ENCODE measurements at regions not wholly inside any gene's neighbourhood (a gene's known extent, or its start where the extent isn't known, plus 50 kb on each side); places are given as distances from the start of the nearest gene placed in this dataset.

DNA sequence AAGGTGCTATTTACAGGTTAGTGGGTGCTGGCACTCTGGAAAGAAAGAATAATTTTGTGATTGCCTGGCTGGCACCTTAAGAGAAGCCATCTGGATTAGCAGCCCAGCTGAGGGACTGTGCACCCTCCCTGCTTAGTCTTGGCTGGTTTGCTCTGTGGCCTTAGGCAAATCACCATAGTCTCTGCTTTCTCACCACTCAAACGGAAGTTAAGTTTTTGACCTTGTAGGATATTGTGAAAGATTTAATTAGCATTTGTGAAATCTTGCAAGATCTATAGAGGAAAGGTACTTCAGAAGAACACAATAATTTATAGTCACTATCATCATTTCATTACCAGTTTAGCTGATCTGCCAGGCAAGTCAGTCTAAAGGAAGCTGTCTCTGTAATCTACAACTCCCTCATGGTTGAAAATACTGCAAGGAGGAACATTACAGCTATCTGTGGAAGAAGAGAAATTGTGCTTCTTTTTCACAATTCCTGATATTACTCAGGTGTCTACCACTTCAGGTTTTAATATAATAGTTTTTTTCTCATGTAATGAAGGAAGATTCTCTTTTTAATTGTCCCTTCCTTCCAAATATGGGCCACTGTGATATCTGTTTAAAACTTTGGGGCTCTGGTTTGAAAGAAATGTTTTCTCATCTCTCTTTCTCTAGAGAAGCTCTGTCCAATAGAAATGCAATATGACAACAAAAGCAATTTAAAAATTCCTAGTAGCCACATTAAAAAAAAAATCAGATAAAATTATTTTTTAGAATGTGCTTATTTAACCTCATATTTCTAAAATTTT, 219.6 kb downstream of the PTEN start:
- no peak for FAIRE-seq
- no peak for DNase-seq (ENCODE audit: low spot score)

DNA sequence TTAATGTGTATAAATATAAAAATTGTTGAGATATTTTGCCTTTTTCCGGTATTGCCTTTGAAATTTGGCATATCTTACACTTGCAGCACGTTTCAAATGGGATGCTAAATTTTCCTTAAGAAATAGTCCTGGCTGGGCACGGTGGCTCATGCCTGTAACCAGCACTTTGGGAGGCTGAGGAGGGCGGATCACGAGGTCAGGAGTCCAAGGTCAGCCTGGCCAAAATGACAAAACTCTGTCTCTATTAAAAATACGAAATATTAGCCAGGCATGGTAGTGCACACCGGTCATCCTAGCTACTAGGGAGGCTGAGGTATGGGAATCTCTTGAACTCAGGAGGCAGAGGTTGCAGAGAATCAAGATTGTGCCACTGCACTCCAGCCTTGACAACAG, 220.2 kb downstream of the PTEN start:
- FAIRE-seq (no peak), DNase-seq (ENCODE audit: low spot score) (no peak)

DNA sequence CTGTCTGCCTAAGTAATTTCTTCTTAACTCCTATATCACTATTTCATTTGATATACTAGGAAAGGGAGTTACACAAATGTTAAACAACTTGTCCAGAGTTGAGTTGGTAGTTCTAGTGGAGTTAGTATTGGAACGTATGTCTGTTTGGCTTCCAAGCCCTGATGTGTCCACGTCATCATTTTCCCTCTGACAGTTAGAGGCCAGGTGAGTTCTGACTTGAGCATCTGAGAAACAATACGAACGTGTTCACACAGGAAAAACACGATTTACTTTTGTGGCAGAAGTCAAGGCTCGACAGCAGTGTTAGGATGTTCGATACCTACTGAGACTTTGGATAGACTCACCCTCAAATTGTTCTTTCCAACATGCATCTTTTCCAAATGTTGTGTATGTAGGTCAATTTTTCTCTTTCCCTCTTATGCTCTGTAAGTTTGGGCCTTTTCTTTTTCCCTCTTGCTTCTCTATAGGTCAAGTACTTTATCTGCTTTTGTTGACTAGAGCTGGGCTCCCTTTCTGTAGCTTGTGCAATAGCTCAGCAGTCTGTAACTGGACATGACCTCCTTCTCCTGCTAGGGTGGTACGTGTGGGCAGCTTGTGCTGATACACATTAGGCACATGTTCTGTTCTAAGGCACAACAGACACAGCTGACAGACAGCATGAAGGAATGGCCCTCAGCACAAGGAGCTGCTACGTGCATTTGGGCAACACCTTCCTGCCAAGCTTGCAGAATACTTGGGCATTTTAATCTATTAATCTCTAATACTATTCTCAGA, 222.9 kb downstream of the PTEN start:
- FAIRE-seq, result no peak
- DNase-seq (ENCODE audit: low spot score), result no peak

DNA sequence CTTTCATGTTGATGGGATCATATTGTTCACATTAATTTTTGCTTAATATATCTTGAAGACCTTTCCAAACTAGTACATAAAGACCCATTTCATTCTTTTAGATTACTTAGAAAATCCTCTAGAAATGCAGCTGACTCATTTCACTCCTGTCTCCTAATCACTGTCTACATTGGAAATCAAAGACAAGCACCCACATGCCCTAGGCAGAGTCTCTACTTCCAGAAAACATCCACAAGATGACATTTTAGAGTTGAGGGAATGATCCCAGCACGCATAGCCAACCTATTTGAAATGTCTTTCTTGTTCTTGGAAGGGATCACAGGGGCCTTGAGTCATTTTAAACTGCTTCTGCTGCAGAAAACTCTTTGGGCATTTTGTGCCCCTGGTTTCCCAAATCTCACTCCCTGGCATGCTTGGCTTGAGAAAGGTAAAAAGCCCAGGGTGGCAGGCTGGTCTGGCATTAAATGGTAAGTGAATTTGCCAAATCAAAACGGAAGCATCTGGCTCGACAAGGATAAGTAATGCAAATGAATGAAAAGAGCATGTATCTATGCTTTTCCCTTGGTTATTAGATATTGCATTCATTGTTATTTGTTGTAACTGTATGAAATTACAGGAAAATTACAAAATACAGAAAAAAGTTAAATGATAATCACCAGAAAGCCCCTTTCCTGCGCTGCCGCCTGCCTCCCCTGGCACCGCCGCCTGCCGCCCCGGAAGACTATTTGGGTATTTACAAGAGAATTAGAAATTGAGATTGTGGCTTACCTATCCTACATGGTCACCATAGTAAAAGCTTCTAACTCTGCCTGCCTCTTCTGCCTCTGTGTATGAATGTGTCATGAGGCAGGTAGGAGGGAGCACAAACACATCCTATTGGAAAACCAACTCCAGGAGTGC, 225.3 kb downstream of the PTEN start:
- no peak for FAIRE-seq
- DNase-seq (ENCODE audit: low spot score), result no peak

DNA sequence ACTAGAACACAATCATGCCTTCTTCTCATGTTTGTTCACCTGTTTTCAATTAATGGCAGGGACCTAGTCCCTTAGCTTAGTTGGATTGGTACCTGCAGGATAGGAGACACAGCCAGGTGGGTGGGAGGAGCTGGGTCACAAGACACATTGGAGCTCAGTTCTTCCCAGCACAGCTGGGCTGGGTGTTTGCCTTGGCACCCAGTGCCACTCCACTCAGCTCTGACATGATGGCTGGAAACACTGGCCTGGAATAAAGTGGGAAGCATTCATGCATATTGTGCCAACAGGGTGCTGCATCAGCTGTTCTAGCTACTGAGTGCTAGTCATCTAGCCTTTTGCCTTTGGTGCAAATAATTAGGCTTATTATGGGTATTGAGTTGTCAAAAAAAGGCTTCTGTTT, 226.1 kb downstream of the PTEN start:
- FAIRE-seq, result no peak
- no peak for DNase-seq (ENCODE audit: low spot score)

DNA sequence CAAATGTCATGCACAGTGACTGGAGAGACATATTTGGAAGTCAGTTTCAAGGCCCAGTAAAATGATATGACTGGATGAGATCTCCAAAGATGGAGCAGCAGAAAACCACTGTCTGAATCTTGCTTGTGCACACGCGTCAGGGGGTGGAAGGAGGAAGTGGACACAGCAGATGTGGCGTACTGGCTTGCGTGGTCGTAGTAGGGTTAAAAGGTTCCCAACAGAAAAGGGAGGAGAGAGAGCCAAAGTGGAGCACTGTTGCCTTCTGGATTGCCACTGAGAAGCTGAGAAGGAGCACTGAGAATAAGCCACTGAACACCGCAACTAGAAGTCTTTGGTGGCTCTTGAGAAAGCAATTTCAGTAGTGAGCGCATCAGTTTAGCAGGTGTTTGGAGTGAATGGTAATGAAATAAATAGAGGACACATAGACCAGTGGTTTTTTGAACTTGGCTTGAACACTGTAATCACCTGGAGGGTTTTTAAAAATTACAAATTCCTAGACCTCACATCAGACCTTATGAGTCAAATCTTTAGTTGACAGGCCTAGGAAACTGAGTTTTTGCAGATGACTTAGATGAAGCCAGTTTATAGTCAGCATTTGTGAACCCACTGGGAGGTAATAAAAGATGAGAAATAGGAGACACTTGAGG, 227.3 kb downstream of the PTEN start:
- DNase-seq (ENCODE audit: low spot score), result no peak
- FAIRE-seq, result no peak

DNA sequence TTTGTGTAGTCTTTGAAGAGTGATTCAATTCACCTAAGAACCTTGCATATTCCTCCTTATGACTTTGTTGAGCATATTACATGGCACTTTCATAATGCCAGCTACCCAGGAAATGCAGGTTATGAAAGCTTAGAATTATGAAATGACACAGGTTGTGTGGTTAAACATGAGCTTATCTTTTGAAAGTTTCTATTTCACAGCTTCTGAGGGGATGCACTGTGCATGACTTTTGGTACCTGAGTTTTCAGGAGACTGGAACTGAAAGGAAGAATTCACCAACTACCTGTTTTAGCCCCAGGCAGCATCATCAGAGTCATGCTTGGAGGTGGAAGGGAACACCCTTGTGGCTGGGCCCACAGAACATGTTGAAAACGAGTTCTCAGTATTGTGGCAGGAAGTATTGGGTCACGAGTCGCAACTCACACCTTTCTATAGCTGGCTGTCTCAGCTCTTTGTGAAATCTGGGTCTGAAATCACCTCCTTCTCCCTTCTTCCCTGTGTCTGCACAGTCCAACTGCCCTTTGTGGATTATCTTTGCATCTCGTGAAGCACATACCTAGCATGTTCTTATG, 228.2 kb downstream of the PTEN start:
- FAIRE-seq (no peak), DNase-seq (ENCODE audit: low spot score) (no peak)

DNA sequence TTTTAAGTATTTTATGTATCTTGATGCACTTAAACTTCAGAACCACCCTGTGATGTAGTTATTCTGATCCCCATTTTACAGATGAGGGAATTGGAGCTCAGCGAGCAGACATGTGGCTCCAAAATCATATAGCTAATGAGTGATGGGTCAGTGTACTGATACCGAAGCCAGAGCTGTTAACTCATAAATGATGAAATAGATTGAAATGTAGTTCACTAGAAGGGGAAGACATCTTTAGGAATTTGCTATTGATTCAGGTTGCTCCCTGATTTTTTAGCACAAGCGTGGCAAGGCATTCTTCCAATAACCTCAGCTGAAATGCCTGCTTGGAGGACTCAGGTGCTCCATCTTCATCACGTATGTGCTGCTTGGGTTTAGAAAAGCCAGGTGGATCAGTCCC, 228.8 kb downstream of the PTEN start:
- DNase-seq (ENCODE audit: low spot score) (no peak), FAIRE-seq (no peak)

DNA sequence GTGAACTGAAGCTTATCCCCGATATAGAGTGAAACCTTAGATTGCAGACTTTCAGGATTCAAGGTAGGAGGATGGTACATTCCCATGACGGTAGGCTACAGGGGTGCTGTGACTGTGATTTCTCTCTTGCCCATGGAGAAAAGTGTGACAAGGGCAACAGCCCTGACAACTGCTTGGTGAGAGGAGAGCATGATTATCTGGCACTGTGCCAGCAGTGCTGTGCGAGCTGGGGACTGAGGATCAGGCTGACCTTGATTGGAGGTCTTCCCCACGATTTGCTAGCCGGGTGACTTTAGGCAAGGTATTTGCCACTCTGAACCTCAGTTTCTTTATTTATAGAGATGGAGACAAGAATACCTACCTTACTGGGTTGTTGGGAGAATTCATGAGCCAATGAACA, 229.5 kb downstream of the PTEN start:
- no peak for FAIRE-seq
- no peak for DNase-seq (ENCODE audit: low spot score)

DNA sequence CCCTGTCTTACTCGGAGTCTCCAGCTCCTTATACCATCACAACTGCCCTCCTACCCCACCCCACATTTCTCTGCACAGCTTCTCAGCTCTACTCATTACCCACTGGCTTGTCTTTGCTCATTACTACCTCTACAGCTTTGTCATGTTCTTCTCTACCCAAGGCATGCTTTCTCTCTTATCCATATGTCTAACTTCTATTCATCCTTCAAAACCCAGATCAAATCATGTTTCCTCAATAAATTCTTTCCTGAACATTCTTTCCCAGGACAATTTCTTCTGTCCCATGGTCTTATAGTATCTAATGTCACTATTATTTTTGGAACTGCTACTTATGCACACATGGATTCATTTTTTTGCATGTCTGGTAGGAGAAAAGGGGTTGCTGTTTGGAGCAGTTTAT, 231.4 kb downstream of the PTEN start:
- no peak for FAIRE-seq
- no peak for DNase-seq (ENCODE audit: low spot score)

DNA sequence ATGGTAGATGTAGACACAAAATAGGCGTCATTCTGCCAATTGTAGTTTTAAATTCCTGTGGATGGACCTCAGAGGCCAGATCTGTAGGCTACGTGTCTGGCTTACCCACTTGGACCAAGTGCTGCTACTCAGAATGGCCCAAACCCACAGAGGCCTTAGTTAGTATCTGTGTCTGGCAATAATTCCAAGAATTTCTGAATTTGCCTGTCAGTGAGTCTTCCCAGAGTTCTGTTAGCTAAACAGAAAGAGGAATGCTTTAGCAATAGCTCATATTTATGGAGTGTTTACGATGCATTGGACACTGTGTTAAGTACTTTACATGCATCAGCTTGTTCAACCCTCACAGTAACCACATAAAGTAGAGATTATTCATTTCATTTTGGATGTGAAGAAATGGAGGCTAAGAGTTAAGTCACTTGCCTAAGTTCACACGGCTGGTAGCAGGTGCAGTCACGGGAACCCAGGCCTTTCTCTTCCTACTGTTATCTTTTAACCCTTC, 231.8 kb downstream of the PTEN start:
- no peak for DNase-seq (ENCODE audit: low spot score)
- no peak for FAIRE-seq

DNA sequence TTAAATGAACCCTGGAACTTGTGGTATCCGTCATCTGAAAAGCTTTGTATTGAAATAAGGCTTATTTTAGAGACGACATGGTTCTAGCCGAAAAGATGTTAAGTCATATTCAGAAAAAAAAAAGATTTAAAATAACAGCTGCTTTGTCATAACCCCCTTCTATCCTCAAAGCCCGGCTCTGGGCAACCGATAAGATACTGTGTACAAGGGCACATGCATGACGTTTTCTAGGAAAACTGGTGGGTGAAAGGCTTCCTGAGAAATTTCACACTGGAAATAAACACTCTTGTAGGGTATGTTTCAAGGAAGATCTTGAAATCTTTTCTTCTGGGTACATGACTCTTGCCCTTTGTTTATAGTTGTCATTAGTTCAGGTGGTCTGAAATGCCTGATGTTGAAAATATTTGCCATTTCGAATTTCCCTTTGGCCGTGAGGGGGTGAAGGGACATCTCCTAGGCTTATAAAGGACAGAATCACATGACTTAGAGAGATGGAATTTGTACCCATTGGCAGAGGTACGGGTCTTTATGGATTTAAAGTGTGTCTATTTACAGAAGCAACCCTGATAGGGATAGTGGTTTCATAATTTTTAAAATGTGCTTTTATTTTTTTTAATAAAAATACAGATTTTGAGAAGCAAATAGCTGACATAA, 232.5 kb downstream of the PTEN start:
- no peak for DNase-seq (ENCODE audit: low spot score)
- FAIRE-seq, result no peak

DNA sequence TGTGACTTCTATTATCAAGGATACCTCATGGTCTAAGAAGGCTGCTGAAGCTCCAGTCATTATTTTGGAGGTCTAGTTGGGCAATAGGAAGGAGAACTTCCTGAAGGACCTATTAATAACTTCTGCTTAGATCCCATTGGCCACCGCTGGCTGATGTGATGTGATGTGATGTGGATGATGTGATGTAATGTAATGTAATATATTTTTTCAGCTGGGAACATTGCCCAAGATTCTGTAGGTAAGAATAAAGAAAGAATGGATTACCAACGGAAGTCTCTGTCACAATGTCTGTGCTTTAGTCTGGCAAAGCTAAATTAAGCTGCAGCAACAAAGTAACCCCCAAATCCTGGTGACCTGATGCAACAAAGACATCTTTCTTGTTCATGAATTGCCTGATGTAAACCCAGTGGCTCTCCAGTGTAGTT, 233.7 kb downstream of the PTEN start:
- DNase-seq (ENCODE audit: low spot score) (no peak), FAIRE-seq (no peak)

DNA sequence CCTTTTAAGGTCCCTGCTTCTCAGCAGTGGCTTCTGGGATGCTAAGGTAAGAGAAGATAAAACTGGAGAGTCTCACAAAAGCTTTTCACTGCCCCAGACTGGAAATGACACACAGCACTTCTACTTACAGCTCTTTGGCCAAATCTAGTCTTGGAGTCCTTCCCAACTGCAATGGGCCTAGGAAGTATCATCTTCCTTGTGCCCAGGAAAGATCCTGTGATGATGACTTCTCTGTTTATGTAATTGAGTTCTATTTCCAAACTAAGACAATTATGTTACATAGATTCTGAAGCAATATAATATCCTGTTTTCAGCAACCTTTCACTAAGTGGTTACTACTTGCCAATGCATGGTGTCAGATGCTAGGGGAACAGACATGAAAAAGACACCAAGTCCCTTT, 234.1 kb downstream of the PTEN start:
- DNase-seq (ENCODE audit: low spot score) (no peak), FAIRE-seq (no peak)

DNA sequence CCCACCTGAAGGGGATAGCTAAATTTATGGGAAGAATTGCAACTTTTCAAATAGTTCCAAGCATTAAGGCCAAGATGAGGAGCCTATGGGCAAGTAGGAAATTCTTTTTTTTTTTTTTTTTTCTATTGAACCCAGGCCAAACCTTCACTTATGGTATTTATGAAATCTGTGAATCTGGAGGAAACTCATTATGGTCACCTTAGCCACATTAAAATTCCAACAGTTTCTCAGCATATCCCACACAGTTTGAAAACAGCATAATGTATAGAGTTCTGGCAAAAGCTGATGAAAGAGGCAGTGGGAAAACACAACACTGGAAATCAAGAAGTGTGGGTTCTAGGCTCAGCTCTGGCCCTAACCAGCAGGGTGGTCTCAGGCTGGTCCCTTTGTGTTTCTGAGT, 236.9 kb downstream of the PTEN start:
- no peak for FAIRE-seq
- no peak for DNase-seq (ENCODE audit: low spot score)

DNA sequence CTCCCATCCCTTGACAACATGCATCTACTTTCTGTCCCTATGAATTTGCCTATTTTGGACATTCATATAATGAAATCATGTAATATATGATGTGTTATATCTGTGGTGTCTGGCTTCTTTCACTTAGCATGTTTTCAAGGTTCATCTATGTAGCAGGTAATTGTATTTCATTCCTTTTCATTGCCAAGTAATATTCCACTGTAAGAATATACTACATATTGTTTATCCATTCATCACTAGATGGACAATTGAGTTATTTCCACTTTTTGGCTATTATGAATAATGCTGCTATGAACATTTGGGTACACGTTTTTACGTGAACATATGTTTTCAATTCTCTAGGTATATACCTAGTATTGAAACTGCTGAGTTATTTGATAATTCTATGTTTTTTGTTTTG, 238.2 kb downstream of the PTEN start:
- DNase-seq (ENCODE audit: low spot score) (no peak), FAIRE-seq (no peak)

DNA sequence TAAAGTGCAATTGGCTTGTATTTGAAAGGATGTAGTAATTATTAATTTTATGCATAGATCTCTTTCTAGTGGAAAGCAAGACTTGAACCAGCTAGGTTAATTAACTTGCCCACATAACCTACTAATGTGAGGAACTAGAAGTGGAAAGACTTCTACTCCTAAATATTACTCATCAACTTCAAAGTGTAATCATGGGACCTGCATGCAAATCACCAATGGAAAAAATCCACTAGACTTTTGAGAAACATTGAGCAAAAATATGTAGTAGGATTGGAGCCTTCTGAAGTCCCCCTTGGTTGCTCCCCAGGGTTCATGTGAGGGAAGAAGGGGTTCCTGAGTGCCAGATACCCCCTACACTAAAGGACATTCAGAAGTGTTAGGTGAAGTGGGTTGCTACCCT, 240.2 kb downstream of the PTEN start:
- no peak for FAIRE-seq
- DNase-seq (ENCODE audit: low spot score), result no peak

DNA sequence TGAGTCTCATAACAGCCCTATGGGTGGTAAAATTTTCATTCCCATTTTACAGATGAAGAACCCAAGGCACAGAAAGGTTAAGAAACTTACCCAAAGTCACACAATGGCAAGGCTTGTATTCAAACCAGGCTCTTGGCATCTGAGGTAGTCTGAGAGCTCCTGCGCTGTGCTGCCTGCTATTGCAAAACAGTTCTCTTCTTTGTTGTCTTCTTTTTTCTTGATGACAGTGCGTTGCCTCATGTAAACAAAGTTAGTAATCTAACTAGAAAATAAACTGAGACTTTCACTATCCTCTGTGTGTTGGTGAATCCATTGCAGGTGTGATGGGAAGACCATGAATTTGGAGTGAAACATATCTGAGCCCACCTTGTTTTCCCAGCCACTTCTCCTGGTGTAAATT, 240.8 kb downstream of the PTEN start:
- FAIRE-seq, result no peak
- no peak for DNase-seq (ENCODE audit: low spot score)

DNA sequence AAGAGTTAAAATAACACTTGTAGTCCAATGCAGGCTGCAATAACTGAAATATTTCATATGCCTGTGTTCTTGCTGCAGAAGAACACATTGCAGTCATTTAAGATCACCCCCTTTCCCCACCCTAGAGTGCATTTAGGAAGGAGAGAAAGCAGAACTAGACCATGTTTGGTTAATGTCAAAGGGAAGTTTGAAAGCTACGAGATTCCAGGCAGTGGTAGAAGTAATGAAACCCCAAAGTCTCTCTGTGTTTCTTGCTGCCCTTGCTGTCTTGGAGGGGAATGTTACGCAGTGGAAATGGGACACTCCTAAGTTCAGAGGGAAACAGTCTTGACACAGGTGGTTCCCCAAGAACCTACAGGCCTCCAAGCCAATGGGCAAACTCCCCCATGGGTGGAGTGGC, 242.9 kb downstream of the PTEN start:
- no peak for FAIRE-seq
- DNase-seq (ENCODE audit: low spot score), result no peak

DNA sequence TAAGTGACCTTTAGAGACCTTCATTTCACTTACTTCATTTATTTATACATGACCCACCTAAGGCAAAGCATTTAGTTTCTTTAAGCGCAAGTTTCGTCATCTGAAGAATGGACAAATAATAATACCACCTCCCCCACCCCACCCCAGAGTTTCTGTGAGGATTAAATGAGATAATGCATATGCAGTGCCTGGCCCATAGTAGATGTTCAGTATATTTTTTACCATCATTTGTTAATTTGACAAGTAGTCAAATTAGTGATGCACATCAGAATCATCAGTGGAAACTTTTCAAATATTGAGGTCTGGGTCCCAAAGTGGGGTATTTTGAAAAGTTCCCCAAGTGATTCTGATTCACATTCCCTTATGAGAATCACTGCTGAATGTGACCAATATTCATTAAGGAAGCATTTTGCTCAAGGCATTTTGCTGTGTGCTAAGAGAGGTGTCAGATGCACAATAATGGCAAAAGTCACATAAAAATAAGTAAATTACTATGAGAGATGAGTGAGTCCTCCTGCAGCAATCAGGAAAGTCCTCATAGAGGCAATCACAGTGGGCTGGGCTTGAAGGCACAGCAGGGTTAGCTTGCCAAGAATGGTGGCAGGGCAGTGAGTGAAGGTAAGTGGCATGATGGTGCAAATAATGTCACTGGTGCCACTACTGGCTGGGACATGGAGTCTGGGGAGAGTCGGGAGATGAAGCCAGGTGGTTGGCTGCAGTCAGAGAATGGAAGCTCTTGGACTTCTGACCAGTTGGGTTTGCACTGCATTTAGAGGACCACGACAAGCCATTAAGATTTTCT, 244.1 kb downstream of the PTEN start:
- FAIRE-seq (no peak), DNase-seq (ENCODE audit: low spot score) (no peak)

Measured in urothelium cell line (cell line).